Stimulated activated CD8-positive, alpha-beta memory T cell treated with anti-CD3 and anti-CD28 coated beads, Interleukin-4, amount 100 ng/mL, for 24 hours (primary cell): ENCODE measurements at regions not wholly inside any gene's neighbourhood (a gene's known extent, or its start where the extent isn't known, plus 50 kb on each side); places are given as distances from the start of the nearest gene placed in this dataset.
"Not testable (repeated sequence)": the region's sequence is repeated elsewhere in the genome, so short reads cannot be mapped to it uniquely, and the experiment has no call there.

ENCODE experiments used
- DNase-seq: peaks from one replicate; pipeline ENCODE4 v3.0.0-alpha.2; 2020; ENCODE audit warnings: low read depth

DNA sequence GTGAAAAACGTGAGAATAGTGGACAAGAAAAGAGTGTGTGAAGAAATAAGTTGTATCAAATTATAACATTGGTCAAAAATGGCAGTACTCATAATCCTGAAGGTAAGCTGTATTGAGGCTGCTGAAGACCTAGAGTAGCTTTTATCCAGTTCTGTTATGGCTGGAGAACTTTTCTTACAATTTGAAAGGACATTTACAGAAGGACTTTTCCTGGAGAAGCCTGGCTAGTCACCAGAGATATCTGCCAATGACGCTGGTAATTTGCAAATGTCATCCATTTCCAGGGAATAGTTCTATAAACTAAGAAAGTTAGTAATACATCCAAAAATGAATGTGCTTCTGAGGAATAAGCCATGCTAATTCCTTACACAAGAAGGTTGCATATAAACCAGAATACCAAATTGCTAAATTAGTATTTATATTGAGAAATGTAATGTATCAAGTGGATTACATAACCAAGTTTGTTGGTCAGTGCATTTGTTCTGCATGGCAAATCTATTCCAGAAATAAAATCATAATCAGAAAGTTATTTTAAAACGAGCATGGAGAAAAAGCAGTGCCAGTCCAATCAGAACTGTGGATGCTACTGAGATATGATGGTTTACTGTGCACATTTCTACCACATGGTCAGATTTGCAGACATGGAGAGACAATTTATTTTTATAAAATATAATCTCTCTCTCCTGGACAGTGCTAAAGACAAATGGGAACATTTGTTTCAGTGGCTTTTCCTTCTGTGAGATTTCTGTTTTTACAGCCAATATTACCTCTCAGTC, 743.7 kb upstream of the HS3ST1 start:
- DNase-seq, result no peak

DNA sequence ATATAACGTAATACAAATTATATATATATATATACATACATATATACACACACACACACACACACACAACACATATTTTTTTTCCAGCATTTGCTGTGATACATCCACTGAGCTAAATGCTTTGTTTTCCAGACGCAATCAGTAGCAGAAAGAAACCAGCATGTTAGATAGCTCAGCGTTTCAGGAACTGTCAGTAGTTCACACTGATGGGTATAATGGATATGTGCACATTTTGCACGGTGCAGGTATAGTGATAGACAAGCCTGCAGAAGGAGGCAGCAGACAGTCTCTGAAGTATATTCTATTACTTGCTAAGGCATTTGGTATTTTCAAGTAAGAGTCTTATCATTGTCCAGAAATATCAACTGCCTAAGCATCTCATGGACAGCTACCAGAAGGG, 741.6 kb upstream of the HS3ST1 start:
- no peak for DNase-seq

- no peak for DNase-seq
Measured at GRCh38 chr4:12165616-12166015, 736.9 kb upstream of the HS3ST1 start.

DNA sequence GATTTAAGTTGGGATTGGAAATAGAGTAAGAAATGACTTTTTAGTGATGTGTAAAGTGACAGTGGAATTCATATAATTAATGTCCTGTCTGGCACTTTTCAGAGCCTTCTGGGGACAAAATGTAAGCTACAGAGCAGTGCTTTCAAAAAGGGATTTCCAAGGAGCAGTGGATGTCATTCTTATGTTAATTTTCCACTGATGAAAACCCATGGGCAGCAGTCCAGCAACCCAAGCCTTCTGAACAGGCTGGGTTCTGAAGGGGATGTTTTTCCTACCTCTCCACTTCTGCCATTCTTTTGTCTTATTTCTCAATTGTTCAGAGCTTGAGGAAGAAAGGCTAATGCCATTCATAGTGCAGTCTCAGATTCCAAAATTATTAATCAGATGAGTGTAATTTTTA, 717.6 kb upstream of the HS3ST1 start:
- DNase-seq, result no peak

- DNase-seq, result no peak
Measured at GRCh38 chr4:12145768-12146167, 717.1 kb upstream of the HS3ST1 start.

DNA sequence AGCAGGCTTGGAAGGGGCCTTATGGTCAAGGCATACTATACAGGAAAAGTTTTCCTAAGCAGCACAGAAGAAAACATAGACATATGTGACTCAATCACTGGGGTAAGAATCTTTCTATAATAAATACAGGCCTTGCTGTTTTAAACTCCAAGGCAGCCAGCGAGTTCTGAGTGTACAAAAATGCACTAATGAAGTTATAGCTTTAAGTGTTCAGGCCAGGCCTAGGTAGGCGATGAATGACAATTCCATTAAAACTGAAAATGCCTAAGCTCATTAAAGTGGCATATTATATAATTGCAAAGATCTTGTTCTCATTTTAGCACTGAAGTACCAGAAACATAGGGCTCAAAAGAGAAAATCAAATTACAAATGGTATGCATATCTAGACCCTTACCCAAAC, 716.4 kb upstream of the HS3ST1 start:
- DNase-seq, result no peak

- no peak for DNase-seq
Measured at GRCh38 chr4:12144051-12144450, 715.4 kb upstream of the HS3ST1 start.

DNA sequence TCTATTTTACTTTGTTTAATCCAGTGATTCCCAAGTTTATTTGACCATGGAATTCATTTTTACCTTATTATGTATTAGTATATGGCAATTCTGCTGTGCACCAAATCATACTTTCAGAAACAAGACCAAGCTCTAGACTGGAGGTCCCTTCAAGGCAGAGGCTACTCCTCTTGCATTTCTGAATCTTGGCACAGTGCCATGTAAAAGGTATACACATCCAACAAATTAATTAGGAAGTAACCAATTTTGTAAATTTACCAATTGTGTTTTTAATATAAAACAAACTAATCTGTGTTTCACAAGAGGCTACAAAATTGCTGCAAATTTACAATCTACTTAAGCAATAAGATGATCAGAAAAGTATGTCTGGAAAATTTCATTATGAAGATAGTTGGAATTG, 712.2 kb upstream of the HS3ST1 start:
- no peak for DNase-seq

DNA sequence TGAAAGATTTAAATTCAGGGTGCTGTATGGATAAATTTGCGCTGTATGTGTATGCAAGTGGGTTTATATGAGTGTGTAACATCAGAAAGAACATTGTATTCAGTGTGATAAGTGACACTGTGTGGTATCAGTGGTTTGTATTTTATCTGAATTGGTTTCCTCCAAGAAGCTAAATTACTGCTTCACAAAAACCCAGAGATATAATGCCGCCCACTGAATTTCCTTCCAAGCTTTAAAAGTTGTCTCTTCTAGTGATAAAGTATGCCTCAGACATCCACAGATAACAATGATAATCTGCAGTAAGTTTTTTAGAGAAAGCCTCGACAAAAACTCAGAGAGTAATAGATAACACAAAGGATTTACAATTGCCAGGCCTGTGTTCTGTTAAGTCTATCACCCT, 710.6 kb upstream of the HS3ST1 start:
- no peak for DNase-seq

DNA sequence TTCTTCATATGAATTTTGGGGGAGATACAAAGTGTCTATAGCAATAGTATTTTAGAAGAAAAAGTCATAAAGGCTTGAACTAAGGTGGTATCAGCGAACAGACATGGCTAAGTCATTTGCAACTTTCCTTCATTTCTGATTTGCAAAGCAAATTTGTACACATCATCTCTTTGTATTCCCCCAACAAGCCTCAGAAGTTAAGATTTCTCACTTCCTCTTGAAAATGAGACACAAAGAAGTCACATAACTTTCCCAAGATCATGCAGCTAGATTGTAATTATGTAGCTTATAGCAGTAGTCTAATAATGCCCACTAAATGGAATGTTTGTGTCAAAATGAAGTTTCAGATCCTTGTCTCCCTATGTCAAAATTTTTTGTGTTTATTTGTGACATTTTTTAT, 709.8 kb upstream of the HS3ST1 start:
- no peak for DNase-seq

DNA sequence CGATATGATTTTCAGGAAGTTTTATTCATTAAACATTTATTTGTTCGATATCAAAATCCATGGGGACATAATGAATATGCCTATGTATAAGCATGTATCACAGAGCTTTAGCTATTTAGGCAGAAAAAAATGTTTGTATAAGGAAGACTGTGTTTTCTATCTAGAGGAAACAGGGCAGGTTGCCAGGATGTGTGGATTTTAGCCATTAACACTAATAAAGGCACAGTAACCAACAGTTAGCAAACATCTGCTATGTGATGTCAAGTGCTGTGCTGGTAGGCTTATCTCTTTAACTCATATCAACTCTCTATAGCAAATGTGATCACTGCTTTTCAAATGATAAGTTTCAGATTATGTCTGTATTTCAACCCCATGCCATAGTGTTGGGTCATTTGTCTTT, 708.9 kb upstream of the HS3ST1 start:
- DNase-seq, result no peak

DNA sequence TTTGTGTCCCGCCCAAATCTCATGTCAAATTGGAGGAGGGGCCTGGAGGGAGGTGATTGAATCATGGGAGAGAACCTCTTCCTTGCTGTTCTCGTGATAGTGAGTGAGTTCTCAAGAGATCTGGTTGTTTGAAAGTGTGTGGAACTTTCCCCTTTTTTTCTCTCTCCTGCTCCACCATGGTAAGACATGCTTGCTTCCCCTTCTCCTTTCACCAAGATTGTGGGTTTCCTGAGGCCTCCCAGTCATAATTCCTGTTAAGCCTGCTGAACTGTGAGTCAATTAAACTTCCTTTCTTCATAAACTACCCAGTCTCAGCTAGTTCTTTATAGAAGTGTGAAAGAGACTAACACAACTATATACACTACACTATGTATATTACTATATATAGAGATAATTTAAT, 697.8 kb upstream of the HS3ST1 start:
- no peak for DNase-seq

GRCh38 chr4:12124138-12124537, 695.4 kb upstream of the HS3ST1 start:
- DNase-seq, result no peak

GRCh38 chr4:12123707-12124106, 695.0 kb upstream of the HS3ST1 start:
- no peak for DNase-seq

- DNase-seq, result no peak
Measured at GRCh38 chr4:12122316-12122715, 693.6 kb upstream of the HS3ST1 start.

- no peak for DNase-seq
Measured at GRCh38 chr4:12120968-12121367, 692.3 kb upstream of the HS3ST1 start.

DNA sequence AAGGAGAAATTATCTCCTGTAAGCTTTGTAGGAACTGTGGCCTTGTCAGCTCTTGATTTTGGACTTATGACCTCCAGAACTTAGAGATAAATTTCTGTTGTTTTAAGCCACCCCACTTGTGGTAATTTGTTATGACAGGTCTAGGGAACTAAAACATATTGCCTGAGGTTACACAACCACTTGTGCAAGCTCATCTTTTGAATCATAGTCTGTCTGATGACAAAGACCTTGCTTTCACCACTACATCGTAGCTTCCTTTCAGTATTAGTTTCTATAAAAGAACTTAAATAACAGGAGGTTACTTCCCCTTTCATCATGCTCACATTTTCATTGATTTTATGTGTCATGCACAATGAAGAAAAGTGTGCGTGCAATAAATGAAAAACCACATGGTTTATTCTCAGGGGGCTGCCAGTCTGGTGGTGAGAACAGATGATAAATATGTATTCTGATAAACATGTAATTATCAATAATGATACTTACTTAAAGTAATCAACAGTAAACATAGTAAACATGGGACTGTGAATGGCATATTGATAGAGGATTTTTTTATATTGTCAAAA, 690.0 kb upstream of the HS3ST1 start:
- no peak for DNase-seq

- no peak for DNase-seq
Measured at GRCh38 chr4:12116009-12116552, 687.4 kb upstream of the HS3ST1 start.

DNA sequence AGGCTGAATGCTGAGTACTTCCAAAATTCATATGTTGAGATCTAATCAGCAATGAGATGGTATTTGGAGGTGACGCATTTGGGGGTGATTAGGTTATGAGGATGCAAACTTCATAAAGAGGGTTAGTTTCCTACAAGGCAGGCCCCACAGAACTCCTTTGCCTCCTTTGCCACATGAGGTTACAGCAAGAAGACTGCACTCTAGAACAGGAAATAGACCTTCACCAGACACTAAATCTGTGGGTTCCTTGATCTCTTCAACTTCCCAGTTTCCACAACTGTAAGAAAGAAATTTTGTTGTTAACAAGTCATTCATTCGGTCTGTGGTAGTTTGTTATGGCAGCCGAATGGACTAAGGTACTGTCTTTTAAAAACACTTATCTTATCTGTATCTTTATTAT, 681.9 kb upstream of the HS3ST1 start:
- no peak for DNase-seq

DNA sequence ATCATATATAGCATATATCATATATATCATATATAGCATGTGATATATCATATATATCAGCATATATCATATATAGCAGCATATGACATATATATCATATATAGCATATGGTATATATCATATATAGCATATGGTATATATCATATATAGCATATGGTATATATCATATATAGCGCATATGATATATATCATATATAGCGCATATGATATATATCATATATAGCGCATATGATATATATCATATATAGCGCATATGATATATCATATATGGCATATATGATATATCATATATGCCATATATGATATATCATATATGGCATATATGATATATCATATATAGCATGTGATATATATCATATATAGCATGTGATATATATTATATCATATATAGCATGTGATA, 680.4 kb upstream of the HS3ST1 start:
- DNase-seq, result not testable (repeated sequence)

DNA sequence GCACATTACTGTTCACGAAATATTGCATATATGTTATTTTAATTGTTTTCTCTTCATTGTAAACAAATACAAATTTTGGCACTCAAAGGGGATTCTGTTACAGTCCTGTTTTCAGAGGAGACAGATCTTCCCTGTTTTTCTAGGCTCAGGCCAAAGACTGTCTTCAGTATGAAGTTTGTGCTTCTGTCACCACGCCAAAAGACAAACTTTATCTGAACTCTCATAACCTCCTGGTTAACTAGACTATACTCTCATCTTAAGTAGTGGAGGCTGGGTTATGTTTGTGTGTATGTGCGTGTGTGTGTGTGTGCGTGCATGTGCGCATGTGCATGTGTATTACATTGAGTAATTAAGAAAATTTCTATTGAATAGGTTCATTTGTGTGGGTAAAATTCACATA, 676.8 kb upstream of the HS3ST1 start:
- DNase-seq, result no peak

- not testable (repeated sequence) for DNase-seq
Measured at GRCh38 chr4:12089920-12090319, 661.2 kb upstream of the HS3ST1 start.

DNA sequence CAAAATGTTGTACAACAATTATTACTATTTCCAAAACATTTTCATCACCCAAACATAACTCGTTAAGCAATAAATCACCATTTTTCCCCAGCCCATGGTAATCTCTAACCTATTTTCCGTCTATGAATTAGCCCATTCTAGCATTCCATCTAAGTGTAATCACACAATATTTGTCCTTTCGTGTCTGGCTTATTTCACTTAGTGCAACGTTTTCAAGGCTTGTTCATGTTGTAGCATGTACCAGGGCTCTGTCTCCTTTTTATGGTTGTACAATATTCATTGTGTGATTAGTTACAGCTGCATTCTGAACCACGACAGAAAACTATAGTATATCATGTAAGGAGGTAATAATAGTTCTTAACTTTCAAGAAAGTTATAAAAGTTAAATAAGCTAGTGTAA, 656.0 kb upstream of the HS3ST1 start:
- no peak for DNase-seq

DNA sequence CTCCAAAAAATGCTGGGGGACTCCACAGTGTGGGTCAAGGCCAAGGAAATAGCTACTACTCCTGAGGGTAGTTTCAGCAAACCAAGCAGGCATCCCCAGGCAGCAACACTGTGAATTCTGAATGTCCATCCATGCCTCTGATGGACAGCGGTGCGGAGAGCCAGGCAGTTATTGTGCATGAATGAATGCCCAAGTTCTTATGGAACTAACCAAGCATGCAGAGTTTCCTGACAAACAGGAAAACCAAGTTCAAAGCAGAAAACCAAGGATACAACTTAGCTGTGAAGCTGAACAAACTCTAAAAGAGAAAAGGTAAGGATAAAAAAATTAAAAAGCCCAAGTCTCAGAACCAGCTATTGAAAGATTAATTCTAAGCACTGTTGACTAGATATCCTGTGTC, 642.6 kb upstream of the HS3ST1 start:
- no peak for DNase-seq
